Stimulated activated CD8-positive, alpha-beta memory T cell treated with anti-CD3 and anti-CD28 coated beads, Interleukin-15, amount 100 ng/mL, for 1 hour (primary cell): ENCODE measurements at regions not wholly inside any gene's neighbourhood (a gene's known extent, or its start where the extent isn't known, plus 50 kb on each side); places are given as distances from the start of the nearest gene placed in this dataset.
"Not testable (repeated sequence)": the region's sequence is repeated elsewhere in the genome, so short reads cannot be mapped to it uniquely, and the experiment has no call there.

Source experiments
- DNase-seq: peaks from one replicate; pipeline ENCODE4 v3.0.0-alpha.2; 2020; ENCODE audit warnings: low read depth

DNA sequence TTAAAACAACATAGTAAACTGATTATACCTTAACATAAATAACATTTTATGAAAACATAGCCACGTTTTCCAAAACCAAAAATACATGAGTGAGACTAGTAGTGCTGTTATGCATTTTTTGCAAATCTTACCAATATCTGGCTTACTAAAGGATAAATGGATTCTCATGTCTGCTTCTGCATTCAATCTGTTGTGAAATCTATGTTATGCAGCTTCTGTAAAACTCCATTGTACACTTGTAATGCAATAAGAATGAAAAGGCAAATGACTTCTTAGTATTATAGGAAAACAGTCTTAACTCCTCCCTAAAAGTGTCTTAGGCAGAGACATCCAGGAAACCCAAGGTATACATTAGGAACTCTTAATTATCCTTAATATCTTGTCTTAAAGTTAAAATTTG lies 330.9 kb upstream of the THBS1 start:
- no peak for DNase-seq

DNA sequence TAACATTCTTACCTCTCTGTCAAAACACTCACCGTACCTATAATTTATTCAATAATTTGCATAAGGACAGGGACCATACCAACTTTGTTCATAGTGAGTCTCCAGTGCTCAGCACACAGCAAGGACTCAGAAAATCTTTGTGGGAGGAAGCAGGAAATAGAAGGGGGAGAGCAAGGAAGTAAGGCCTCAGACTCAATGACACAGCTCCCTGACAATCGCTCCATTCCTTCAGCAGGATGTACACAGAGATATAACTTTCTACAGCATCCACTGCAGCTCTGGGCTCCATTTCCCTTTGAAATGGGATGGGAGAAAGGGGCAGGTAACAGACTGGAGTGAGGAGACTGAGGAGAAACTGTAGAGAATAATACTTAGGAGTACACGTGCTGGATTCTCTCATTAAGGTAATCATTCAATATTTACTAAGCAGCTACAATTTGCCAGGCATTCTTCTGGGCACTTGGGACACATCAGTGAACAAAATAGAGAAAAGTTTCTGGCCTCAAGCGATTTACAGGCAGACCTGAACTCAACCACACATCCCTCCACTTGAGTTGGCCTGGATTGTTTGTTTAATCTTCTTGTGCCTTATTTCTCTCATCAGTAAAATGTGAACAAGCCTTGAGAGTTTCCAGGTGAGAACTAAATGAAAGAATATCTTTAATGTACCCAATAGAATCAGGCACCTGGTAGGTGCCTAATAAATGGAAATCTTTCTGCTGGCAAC lies 330.3 kb upstream of the THBS1 start:
- DNase-seq: no peak

DNA sequence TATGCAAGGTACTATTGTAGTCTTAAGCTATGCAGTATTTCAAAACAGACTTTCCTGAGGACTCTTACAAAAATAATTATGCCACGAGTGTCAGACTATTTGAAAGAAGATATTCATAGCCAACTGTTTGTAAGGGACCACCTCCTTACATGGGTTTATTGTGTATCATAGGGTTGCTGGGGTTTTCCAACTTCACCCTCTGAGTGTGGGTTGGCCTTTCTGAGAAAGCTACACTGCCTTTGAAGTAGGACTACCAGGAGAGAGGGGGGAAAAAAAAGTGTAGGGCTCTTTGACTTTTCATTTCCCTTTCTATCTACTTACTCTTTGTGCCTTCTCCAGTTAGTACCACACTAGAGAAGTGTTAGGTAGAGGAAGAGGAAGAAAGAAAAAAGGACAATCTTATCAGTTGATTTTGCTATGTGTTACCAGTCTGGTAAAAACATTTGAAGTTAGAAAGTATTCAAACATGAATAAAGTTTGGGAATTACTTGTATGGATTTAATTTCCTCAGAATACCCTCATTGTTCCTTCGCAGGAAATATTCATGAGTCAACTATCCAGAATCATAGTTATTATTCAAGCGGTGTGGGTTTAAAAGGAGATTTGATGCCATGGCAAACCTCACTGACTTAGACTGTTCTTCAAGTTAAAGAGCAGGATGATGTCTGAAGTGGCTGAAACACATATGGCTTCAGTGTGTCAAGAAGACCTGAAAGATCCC lies 329.3 kb upstream of the THBS1 start:
- DNase-seq: no peak

DNA sequence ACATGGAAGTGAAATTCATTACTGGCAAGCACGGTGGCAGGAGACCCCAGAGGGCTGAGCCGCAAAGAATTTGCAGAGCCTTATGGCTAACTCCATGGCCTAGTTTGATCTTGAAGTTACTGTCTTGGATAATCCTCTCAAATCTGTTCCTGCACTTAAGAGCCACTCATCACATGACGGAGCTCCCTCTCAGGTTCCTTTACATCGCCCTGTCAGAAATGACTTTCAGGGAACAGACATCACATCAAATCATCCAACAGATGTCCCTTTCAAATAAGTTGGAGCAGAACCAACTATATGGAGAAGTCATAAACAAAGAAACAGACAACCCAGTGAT lies 328.8 kb upstream of the THBS1 start:
- DNase-seq: no peak

DNA sequence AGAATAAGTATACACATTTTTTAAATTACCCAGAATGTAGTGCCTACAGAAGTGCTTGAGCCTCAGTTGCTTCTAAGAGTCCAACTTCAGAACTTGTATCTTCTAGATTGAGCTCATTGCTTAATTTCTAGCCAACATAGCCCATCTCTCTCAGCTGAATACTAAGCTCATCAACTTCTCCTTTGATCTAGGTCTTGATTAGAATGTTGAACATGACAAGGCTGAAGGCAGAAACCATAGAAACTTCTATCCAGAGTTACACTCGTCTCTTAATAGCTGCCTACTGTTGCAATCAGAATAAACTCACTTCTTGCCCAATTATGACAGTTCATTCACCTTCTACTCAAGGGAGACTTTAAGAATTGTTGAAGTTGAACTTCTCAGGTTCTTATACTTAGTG lies 327.3 kb upstream of the THBS1 start:
- DNase-seq: no peak

DNA sequence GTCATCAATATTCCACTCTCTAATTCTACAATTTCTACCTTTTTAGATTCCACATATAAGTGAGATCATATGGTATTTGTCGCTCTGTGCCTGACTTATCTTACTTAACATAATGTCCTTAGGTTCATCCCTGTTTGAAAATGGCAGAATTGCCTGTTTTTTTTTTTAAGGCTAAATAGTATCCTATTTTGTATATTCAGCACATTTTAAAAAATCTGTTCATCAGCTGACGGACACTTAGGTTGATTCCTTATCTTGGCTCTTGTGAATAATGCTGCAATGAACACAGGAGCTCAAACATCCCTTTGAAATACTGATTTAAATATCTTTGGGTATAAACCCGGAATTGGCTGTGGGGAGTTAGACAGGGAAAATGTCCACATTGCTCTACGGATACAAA lies 326.7 kb upstream of the THBS1 start:
- no peak for DNase-seq

DNA sequence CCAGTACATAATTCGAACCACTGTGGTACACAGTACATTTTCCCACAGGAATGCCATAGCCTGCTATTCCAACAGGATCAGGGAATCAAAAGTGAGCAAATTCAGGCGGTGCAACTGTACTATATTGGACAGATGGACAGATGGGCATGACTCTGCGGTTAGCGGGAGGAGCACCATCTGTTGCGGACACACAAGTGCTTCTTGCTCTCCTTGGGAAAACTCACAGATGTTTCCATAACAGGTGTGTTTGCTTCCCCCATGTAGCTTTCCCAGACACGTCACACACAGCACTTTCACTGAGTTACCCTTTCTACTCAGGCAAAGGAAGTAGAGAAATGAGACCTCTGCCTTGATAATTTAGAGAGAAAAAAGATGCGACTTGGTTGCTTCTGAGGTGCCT lies 325.1 kb upstream of the THBS1 start:
- no peak for DNase-seq

DNA sequence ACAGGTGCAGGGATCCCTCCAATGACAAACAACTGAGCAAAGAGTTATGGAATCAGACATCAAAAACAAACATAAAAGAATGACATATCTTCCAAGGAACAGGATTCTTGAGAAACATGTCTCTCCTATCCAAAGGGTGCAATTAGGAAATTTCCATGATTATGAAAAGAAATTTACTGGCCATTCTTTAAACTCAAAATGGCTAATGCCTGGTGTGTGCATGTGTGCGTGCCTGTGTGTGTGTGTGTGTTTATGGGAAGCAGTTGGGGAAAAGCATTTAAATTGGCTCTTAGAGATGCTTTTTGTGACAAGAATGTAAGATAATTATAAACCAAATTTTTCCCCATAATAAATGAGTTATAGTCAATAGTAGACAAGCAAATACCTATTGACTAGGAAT lies 320.5 kb upstream of the THBS1 start:
- no peak for DNase-seq

DNA sequence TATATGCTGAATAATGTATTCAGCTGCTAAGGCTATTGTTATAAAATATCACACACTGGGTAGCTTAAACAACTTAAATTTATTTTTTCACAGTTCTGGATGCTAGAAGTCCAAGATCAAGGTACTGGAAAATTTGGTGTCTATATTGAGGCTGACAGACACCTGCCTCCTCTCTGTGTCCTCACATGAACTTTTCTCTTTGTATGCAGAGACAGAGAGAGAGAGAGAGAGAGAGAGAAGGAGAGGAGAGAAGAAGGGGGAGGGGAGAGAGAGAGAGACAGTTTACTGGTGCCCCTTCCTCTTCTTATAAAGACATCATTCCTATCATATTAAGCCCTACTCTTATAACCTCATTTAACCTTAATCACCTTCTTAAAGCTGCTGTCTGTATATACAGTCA lies 320.1 kb upstream of the THBS1 start:
- no peak for DNase-seq

DNA sequence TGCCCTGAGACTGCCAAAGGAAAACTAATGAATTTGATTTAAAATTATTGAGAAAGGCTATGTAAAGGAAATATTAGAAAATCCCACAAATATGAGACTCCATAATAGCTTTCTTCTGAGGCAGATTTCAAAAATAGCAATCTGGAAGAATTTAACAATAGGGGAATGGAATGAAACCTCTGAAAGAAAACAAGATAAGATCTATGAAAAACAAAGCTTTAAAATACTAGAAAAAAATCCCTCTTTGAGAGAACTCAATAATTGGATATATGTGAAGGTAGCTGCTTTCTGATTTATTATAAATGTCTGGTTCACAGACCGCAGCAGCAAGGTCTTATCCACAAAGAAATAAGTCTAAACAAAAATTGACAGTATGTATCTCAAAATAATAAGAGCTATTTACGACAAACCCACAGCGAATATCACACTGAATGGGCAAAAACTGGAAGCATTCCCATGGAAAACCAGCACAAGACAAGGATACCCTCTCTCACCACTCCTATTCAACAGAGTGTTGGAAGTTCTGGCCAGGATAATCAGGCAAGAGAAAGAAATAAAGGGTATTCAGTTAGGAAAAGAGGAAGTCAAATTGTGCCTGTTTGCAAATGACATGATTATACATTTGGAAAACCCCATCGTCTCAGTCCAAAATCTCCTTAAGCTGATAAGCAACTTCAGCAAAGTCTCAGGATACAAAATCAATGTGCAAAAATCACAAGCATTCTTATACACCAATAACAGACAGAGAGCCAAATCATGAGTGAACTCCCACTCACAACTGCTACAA lies 319.3 kb upstream of the THBS1 start:
- DNase-seq: not testable (repeated sequence)

DNA sequence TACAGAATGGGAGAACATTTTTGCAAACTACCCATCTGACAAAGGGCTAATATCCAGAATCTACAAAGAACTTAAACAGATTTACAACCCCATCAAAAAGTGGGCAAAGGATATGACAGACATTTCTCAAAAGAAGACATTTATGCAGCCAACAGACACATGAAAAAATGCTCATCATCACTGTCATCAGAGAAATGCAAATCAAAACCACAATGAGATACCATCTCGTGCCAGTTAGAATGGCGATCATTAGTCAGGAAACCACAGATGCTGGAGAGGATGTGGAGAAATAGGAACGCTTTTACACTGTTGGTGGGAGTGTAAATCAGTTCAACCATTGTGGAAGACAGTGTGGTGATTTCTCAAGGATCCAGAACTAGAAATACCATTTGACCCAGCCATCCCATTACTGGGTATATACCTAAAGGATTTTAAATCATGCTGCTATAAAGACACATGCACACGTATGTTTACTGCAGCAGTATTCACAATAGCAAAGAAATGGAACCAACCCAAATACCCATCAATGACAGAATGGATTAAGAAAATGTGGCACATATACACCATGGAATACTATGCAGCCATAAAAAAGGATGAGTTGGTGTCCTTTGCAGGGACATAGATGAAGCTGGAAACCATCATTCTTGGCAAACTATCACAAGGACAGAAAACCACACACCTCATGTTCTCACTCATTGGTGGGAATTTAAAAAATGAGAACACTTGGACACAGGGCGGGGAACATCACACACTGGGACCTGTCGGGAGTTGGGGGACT lies 317.7 kb upstream of the THBS1 start:
- not testable (repeated sequence) for DNase-seq

DNA sequence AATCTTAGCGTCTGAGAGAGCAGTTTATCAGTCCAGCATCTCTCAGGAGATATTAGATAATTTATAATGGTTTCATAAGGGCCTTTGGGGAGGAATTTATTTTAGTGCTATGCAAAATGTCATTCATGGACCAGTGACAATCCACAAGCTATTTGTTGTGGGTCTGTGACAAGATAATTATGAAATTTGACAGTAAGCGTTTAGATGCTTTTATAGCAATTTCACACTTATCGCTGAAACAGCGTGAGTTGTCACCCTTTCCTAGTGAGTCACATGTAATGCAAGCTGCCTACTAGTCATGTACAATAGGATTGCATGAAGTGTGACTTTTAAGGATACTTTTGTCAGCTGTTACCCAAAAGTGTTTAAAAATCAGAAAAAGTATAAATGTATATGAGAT lies 315.6 kb upstream of the THBS1 start:
- no peak for DNase-seq

DNA sequence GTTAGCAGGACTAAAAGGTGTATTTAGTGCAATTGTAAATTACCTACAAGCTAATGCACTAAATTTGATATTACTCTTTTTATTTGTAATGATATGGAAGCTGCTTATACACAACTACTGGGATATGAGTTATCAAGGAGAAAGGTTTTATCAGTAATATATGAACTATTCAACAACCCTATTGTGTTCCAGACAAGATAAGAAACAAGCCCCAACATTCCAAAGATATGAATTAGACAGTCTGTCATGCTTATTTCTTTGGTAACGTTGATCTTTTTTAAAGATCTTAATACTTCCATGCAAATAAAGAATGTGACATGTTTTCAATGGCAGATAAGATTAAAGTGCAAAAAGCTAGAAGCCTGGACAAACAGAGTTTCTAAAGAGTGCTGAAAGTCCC lies 314.0 kb upstream of the THBS1 start:
- DNase-seq: no peak

DNA sequence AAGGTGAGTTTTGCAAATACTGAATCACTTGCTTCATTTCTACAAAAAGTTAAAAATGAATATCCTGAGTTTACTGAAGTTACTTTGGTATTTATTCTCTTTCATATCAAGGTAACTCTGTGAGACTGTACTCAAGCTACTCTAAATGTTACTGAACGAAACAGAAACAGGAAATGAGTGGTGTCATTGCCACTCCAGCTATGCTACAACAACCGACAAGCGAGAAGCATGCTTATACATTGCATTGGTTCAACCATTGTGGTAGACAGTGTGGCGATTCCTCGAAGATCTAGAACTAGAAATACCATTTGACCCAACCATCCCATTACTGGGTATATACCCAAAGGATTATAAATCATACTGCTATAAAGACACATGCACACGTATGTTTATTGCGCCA lies 313.2 kb upstream of the THBS1 start:
- no peak for DNase-seq

DNA sequence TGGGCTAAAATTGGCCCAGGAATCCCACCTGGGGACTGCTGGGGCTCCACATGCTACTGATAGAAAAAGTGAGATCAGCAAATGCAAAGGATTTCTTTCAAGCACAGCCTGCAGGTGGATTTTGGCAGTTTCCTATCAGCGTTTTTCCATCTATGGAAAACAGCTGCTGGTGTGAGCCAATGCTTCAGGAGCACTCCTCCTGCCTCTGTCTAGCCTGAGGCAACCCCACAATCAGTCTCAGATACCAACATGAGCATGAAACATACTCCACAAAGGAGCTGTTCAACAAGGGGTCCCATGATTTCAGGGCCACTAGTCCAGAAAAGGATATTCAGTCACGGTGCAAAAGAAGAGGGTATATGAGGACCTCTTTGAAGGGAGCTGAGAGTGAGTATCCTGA lies 311.5 kb upstream of the THBS1 start:
- DNase-seq: no peak

DNA sequence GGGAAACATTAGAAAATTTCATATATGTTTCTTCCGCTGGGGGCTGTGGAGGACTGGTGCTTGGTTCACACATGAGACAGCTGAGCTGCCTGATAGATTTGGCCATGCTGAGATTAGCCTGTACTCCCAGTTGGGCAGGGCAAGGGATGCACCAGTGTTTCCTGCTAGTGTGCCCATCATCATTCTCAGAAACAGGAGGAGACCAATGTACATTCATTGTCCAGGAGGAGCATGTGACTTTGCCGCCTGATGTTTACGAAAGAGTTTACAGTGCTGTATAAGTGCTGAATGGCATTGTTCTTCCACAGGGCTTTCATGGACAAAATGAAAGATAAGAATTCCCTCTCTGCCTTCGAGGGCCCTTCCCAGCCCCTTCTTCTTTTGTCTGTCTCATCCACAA lies 311.1 kb upstream of the THBS1 start:
- no peak for DNase-seq

DNA sequence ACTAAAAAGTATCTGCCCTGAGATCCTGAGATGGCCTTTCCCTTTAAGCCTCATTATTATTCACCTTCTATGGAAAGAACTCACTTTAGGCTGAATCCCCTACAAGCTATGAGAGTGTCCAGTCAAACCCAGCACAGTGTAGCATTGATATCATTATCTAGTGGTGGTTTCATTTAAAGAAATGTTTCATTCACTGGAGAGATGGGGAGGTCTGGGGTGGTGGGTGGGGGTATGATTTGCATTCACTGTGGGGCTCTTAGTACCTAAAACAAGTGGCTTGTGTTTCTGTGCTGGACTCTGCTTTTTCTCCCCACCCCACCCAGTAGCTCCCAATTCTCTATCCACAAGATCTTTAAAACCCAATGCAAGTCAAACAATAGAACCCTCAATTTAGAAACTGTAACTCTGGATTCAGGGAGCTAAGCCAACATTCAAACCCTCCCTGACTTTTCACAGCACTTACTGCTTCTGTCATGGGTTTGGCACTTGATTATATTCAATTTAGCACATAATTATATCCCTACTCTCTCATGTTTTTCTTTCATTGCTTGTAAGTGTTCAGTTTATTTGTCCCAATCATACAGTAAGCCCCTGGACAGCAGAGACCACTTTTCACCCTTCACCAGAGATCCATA lies 310.5 kb upstream of the THBS1 start:
- DNase-seq: no peak

DNA sequence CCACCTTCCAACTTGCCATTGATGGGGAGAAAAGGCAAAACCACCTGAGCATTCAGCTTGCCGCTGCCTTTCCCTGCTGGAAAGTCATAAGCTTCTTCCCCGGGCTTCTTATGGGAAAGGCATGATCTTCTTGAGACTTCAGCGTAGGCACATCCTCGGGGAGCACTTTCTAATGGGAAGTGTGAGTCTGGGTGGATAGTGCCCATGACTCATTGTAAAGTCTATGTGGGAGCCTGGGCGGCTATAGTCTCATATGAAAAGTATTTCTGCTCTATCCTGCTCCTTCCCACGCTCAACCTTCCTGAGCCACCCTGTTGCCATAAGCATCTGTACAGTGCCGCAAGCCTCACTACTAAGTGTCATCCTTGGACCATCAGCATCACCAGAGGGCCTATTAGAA lies 309.9 kb upstream of the THBS1 start:
- DNase-seq: no peak

DNA sequence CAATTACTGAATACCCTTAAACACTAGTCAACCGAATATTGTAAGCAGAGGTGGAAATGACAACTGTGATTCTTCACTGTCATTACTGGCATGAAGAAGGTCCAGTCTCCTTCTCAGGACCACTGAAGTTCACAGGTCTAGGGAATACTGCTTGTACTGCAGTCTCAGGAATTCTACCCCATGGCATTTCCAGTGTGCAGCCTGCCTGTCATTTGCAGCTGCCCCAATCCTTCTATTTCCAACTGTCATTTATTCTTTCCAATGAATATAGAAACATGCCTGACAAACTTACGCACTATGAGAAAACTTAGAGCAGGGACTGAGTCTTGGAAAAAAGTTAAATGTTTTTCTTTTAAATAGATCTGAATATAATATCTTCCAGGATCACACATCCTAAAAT lies 308.0 kb upstream of the THBS1 start:
- no peak for DNase-seq

DNA sequence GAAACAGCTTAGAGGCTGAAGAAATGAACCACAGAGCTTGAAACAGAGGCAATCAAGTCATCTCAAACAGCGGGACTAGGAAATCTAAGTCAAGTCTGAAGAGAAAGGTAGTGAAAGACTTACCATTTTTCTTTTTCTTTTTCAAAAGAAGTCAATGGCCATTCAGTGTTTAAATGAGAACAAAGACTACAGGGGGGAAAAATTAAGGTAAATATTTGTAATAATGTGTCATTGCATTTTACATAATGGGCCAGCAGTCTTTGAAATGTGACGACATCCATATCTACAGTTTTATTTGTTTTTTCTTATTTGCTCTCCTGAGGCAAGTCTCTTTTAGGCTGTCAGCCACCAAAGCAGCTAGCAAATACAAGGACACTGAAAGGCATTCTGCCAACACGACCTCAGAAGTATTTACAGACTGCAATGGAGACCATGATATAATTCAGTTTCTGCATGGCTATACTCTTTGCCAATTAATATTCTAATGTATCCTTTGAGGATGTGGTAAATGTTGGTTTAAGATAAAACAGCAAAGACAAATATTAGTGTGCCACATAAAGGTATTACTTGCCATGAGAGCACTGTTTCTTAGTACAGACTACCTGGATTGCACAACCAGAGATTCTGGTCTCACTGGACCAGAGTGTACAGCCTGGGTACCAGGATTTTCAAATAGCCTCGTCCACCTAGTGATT lies 307.0 kb upstream of the THBS1 start:
- DNase-seq: no peak

DNA sequence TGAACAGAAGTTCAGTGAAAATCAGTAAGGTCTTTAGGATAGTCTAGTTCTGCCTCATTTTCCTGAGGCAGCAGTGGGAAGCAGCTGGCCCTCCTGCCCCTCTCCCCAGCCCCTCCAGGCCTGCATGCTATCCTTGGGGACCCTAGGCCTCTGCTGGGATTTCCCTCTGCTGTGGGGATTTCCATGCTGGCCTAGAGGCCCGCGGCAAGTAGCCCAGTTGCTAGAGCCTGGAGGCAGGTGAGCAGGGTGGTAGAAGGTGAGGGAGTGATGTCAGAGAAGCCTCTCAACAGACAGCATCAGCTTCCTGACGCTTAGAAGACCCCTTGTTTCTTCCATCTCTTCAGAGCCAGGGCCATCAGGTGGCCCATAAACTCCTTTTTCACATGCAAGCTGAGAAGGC lies 305.8 kb upstream of the THBS1 start:
- no peak for DNase-seq
